ENCODE measurements at regions not wholly inside any gene's neighbourhood (a gene's known extent, or its start where the extent isn't known, plus 50 kb on each side); places are given as distances from the start of the nearest gene placed in this dataset.
"Not testable (repeated sequence)": the region's sequence is repeated elsewhere in the genome, so short reads cannot be mapped to it uniquely, and the experiment has no call there.

- not testable (repeated sequence) for DNase-seq
Observed at GRCh38 chr15:44817797-44818196, 81.5 kb downstream of the TRIM69 start.

GRCh38 chr15:44819331-44819987, 83.1 kb downstream of the TRIM69 start:
- not testable (repeated sequence) for DNase-seq

GRCh38 chr15:44820535-44820934, 84.2 kb downstream of the TRIM69 start:
- not testable (repeated sequence) for DNase-seq

DNA sequence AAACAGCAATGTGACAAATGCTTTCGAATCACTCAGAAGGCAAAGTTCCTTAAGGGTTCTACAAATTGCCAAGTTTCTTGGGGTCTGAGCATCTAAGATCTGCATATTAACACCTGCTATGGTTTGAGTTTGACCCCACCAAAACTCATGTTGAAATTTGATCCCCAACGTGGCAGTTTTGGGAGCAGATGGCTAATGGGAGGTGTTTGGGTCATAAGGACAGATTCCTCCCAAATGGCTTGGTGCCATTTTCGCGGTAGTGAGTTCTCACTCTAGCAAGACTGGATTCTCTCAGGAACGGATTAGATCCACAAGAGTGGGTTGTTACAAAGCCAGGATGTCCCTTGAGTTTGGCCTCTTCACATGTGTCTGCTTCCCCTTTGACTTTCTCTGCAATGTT, 84.6 kb downstream of the TRIM69 start:
- not testable (repeated sequence) for DNase-seq

DNA sequence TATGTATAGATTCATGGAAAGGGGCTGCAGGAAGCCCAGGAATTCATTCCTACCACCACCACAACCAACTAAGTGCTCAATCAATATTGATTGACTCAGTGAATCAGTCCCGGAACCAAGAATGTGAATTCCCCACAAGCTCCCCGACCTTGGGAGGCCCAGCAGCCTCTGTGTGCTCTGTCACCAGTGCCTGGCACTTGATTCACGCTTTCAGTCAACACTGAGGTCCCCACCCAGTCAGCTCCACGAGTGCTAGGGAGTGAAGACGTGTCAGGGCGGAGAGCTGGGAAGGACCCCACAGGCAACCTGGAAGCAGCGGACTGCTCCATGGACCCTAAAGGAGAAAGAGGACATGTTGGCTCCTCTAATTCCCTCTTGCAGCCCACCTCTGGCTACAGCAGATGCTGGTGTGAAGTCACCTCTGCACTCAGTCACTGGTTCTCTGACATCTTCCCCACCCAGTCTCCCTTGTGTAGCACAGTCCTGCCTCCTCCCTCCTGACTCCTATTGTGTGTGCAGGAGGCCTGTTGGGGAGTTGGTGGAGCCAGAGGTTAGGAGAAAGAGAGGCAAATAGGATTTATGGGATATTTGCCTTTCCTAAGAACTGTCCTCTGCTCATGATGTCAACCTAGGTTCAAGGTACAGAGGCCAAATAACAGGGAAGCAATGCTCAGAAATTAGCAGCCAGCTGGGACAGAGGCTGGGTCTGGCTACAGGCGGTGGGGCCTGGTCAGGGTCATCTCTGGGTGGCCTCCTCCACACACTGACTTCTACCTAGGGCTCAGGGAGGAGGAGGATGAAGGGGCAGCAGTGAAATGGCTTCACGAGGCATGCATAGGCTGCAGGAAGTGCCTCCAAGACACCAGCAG, 88.2 kb downstream of the TRIM69 start:
- DNase-seq = not testable (repeated sequence)

- DNase-seq = not testable (repeated sequence)
Observed at GRCh38 chr15:44826583-44826982, 90.3 kb downstream of the TRIM69 start.

GRCh38 chr15:44828229-44828914, 92.0 kb downstream of the TRIM69 start:
- not testable (repeated sequence) for DNase-seq

DNA sequence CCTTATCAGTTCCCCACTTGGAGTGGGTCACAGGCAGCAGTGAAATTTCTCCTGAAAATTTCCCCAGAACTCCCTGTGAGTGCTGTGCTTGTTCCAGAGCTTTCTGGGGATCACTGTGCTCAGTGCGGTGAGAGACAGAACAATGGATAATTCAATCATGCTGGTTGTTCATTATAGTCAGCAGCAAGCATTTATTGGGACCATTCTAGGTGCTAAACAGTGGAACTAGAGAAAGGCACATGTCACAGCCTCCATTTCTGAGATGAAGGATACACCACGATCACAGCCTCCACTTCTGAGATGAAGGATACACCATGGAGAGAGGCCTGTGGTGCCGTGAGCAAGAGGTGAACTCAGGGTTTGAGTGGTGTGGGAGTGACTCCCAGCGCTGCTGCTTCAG, 92.8 kb downstream of the TRIM69 start:
- not testable (repeated sequence) for DNase-seq

DNA sequence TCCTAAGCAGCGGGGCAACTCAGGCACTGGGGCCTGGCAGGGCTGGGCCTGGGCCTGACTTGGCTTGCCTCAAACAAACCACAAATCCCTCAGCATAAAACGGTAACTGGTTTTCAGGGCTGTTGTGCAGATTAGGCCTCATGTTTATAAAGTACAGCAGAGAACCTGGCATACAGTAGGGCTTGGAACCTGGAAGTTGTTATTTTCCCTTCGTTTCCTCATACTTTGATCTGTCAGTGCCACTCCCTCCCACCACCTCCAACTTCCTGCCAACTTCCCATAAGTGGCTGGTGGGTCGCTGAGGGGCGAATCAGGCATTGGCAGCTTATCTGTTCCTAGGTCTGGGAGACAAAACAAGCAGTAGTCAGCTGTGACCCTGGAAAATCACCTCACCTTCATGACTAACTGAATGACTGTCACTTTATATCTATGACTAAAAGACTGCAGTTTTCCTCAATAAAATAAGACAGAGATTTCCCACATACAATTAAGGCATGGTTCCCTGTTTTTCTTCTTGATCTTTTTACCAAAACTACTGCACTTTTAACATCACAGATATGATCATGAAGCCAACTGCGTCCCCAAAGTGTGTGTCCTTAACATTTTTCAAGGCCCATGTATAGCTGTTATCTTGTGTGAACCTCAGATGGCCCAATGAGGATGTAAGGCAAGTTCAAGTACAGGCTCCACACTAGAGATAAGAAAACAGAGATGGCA, 94.5 kb downstream of the TRIM69 start:
- not testable (repeated sequence) for DNase-seq

- DNase-seq = not testable (repeated sequence)
Observed at GRCh38 chr15:44831409-44831741, 95.0 kb downstream of the TRIM69 start.

- not testable (repeated sequence) for DNase-seq
Observed at GRCh38 chr15:44832133-44832532, 95.8 kb downstream of the TRIM69 start.

DNA sequence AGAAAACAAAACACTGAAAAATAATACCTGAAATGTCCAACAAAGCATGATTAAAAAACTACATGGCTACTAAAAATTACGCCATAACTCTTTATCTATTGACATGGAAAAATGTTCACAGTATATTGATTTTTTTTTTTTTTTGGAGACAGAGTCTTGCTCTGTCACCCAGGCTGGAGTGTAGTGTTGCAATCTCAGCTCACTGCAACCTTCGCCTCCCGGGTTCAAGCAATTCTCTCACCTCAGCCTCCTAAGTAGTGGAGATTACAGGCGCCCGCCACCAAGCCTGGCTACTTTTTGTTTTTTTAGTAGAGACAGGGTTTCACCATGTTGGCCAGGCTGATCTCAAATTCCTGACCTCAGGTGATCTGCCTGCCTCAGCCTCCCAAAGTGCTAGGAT, 96.8 kb downstream of the TRIM69 start:
- DNase-seq = not testable (repeated sequence)

GRCh38 chr15:44833761-44834160, 97.4 kb downstream of the TRIM69 start:
- DNase-seq = not testable (repeated sequence)

GRCh38 chr15:44835082-44835481, 98.8 kb downstream of the TRIM69 start:
- not testable (repeated sequence) for DNase-seq

DNA sequence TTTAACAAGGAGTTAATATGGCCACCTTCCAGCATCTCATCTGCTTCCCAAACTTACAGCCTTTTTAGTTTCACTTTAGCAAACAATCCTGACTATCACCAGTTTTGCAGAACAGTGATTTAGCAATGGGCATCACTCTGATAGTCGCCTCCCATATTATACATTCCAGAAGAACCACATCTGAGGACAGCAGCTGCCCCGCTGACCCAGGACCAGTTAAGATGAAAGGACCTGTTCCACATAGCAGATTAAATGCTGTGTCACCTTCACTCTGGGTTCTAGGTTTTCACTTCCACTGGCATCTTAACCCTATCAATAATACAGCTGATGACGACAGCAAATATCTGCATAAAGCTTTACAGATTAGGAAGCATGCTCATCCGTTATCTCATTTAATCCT, 99.8 kb downstream of the TRIM69 start:
- DNase-seq = no peak

DNA sequence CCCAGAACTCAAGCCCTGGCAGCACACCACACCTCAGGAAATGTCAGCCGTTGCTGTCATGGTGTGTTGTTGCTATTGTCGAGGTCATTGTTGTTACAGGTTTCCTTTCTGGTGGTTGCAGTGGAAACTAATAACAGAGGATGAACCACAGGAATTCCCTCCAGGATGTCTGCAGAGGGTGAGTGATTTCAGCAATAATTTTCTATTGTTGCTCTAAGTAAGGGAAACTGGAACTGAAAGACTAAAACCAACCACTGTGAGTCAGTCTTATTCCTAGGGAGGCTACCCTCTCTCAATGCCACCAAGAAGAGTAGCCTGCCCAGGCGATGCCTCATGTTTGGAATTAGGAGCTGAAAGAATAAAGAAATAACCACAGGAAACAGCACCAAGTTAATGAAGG, 102.6 kb downstream of the TRIM69 start:
- not testable (repeated sequence) for DNase-seq

- DNase-seq = not testable (repeated sequence)
Observed at GRCh38 chr15:44841762-44842161, 105.4 kb downstream of the TRIM69 start.

DNA sequence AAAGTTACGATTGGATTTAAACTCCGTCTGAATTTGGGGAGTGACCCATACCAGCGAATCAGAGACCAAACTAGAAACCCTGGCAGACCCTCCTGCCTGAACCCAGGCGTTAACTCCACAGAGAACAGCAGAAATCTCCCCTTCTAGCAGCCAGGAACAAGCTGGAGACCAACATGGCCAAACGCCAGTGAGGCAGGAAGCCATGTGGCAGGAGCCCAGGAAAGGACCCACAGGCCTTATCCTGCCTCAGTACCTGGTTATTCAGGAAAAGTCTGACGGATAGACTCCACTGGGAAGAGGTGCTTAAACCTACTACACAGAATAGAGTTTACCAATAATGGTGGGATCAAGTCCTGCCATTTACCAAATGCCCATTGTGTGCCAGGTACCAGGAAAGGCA, 106.6 kb downstream of the TRIM69 start:
- DNase-seq = not testable (repeated sequence)

DNA sequence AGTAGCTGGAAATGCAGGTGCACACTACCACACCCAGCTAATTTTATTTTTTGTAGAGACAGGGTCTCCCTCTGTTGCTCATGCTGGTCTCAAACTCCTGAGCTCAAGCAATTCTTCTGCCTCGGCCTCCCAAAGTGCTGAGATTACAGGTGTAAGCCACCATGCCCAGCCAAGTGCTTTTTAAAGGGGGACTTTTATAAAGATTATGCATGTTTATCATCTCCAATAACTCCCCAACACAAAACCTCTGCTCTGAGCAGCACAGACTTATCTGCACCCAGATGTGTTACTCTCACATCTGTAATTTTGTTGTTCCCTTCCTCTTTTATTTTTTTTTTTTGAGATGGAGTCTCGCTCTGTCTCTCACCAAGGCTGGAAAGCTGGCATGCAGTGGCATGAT, 108.6 kb downstream of the TRIM69 start:
- DNase-seq = not testable (repeated sequence)

DNA sequence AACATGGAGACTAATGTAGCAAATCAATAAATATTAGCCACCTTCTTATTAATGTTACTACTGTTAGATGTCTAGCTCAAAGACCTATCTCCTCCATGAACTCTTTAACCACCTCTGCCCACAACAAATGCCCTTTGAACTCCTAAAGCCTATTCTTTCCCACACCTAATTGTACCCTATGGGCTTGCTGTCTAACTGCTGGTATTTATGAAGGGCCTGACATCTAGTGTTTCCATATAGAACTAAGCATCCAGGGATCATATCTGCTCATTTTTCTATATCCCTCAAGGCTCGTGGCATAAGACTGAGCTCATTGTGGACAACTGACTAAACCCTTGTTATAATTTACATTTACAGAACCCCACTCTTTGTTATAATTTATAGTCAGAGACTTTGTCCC, 109.8 kb downstream of the TRIM69 start:
- DNase-seq = not testable (repeated sequence)

DNA sequence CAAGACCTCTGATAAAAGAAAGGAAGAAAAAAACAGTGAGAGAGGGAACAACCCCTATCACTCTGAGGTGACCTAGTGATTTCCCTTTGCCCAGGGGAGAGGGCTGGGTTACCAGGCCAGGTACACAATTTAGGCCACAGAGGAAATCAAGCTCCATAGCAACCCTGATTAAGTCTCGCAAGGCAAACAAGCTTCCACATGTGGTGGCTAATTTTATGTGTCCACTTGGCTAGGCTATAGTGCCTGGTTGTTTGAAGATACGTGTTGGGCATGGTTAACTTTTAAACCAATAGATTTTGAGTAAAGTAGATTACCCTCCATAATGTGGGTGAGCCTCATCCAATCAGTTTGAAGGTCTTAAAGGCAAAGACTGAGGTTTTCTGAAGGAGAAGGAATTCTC, 108.9 kb upstream of the TERB2 start:
- DNase-seq = not testable (repeated sequence)

- not testable (repeated sequence) for DNase-seq
Observed at GRCh38 chr15:44848859-44849258, 107.6 kb upstream of the TERB2 start.
